ENCODE measurements at regions not wholly inside any gene's neighbourhood (a gene's known extent, or its start where the extent isn't known, plus 50 kb on each side); places are given as distances from the start of the nearest gene placed in this dataset.

- TF ChIP-seq CTCF (IDR thresholded peaks at IDR 0.05) (no peak), JUNB (IDR thresholded peaks at IDR 0.05) (no peak), POLR2A (IDR thresholded peaks at IDR 0.05; ENCODE audit: low read length) (no peak)
Measured at GRCh38 chr18:51908598-51908944, 431.4 kb upstream of the DCC start.

Measured in A549 (cell line).